ENCODE measurements at regions not wholly inside any gene's neighbourhood (a gene's known extent, or its start where the extent isn't known, plus 50 kb on each side); places are given as distances from the start of the nearest gene placed in this dataset.

DNA sequence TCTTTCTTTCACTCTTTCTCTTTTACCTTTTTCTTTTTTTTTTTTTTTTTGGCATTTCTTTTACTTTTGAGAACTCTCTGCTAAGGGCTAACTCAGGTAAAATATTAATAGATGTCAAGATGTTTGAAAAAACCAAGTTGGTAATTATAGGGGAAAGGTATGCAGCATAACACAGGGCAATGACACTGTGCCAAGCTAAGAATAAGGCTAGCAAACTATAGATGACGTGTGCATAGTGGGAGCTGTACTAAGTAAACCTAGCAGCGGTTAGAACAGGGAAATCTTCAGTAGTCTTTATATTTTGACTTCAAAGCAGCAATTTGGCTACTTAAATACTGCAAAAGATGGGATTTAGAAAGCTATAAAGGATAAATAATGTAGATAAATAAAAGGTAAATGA lies 415.4 kb upstream of the RGPD4 start:
- Histone ChIP-seq H3K27me3 (no peaks in the 10 kb centered on the region), H3K9me3 (no peaks in the 10 kb centered on the region), H3K36me3 (no peaks in the 10 kb centered on the region), H3K27ac (no peak overlapping the region), H3K4me3 (no peak overlapping the region), H3K4me1 (no peaks in the 10 kb centered on the region)
- intact Hi-C loops (cut with DNase I; ENCODE audit: low total_unique reads) (no loop called here), in situ Hi-C loops (cut with MboI; ENCODE audit: low sequenced_read_pairs in 4 of 4) (no loop called here)
- ATAC-seq (no peak), DNase-seq (no peak)
- TF ChIP-seq, protein P1, sequence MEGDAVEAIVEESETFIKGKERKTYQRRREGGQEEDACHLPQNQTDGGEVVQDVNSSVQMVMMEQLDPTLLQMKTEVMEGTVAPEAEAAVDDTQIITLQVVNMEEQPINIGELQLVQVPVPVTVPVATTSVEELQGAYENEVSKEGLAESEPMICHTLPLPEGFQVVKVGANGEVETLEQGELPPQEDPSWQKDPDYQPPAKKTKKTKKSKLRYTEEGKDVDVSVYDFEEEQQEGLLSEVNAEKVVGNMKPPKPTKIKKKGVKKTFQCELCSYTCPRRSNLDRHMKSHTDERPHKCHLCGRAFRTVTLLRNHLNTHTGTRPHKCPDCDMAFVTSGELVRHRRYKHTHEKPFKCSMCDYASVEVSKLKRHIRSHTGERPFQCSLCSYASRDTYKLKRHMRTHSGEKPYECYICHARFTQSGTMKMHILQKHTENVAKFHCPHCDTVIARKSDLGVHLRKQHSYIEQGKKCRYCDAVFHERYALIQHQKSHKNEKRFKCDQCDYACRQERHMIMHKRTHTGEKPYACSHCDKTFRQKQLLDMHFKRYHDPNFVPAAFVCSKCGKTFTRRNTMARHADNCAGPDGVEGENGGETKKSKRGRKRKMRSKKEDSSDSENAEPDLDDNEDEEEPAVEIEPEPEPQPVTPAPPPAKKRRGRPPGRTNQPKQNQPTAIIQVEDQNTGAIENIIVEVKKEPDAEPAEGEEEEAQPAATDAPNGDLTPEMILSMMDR (IDR thresholded peaks at IDR 0.05 in 4 of 5, conservative IDR thresholded peaks at IDR 0.05 in 1 of 5), result no peak
- no peak for TF ChIP-seq POLR2A (IDR thresholded peaks at IDR 0.05)

DNA sequence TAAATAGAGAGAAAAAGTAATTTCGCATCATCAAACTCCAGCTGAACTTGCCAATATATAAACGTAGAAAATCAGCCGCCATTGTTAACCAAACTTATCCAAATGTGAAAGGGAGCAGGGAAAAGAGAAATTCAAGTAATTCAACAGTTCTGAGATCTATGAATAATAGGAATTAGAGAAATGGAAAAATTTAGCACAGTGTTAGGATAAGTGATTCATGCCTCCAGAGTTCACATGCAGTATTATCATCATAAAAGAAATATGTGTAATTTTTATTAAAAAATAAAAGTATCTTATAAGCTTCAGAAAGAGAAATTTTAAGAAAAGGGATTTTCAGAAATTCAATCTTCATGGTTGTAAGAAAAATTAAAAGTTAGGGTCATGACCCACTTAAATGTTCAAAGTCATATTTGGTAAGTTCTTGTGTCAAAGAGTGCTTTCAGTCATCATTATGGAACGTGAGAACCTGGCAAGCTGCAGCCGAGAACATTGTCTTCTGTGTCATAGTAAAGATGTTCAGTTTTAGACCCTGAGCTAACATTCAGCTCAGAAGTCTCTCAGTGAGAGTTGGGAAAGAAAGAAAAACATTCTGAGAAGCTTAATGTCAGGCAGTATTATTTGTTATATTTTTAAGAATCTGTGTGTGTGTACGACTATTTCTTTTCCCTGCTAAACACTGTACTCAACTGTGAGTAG lies 414.3 kb upstream of the RGPD4 start:
- intact Hi-C loops (cut with DNase I; ENCODE audit: low total_unique reads), result no loop called here
- ATAC-seq (no peak), DNase-seq (peak in 1 of 2 donors; percentile 16)
- Histone ChIP-seq H3K36me3 (no peaks in the 10 kb centered on the region), H3K27me3 (no peaks in the 10 kb centered on the region), H3K27ac (no peak overlapping the region), H3K4me1 (no peaks in the 10 kb centered on the region), H3K4me3 (no peak overlapping the region), H3K9me3 (no peaks in the 10 kb centered on the region)
- no peak for TF ChIP-seq POLR2A (IDR thresholded peaks at IDR 0.05)
- TF ChIP-seq, protein P1 (IDR thresholded peaks at IDR 0.05 in 4 of 5, conservative IDR thresholded peaks at IDR 0.05 in 1 of 5), result no peak
- in situ Hi-C loops (cut with MboI; ENCODE audit: low sequenced_read_pairs in 4 of 4), result no loop called here

GRCh38 chr2:107412981-107413380 lies 413.7 kb upstream of the RGPD4 start:
- Histone ChIP-seq H3K4me3 (no peak overlapping the region), H3K4me1 (no peaks in the 10 kb centered on the region), H3K27me3 (no peaks in the 10 kb centered on the region), H3K36me3 (no peaks in the 10 kb centered on the region), H3K9me3 (no peaks in the 10 kb centered on the region), H3K27ac (no peak overlapping the region)
- TF ChIP-seq POLR2A (IDR thresholded peaks at IDR 0.05), result no peak
- TF ChIP-seq, protein P1 (IDR thresholded peaks at IDR 0.05 in 4 of 5, conservative IDR thresholded peaks at IDR 0.05 in 1 of 5), result no peak
- intact Hi-C loops (cut with DNase I; ENCODE audit: low total_unique reads) (no loop called here), in situ Hi-C loops (cut with MboI; ENCODE audit: low sequenced_read_pairs in 4 of 4) (no loop called here)
- no peak for DNase-seq
- ATAC-seq, result no peak

- TF ChIP-seq, protein P1 (IDR thresholded peaks at IDR 0.05 in 4 of 5, conservative IDR thresholded peaks at IDR 0.05 in 1 of 5), result no peak
- no peak for TF ChIP-seq POLR2A (IDR thresholded peaks at IDR 0.05)
- Histone ChIP-seq H3K36me3 (no peaks in the 10 kb centered on the region), H3K27ac (no peak overlapping the region), H3K27me3 (no peaks in the 10 kb centered on the region), H3K4me3 (no peak overlapping the region), H3K9me3 (no peaks in the 10 kb centered on the region), H3K4me1 (no peaks in the 10 kb centered on the region)
- intact Hi-C loops (cut with DNase I; ENCODE audit: low total_unique reads), result no loop called here
- DNase-seq (no peak), ATAC-seq (no peak)
- in situ Hi-C loops (cut with MboI; ENCODE audit: low sequenced_read_pairs in 4 of 4), result no loop called here
Measured at GRCh38 chr2:107414376-107414775, 412.3 kb upstream of the RGPD4 start.

DNA sequence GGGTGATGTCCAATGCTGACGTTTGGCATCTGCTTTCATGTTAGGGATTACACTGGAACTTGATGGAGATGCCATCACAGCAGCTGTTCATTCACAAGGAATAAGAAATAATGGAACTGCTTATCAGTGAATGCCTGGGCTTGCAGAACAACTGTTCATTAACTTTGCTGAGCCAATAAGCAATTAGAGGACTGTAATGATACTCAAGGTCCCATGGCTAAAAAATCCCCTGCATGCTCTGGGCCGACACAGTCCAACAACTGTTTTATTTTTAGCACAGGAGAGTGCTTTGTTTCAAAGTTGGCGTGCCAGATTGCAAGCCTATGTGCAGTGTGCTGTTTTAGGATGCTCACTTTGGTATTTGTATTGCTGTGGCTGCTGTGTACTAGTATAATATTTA lies 408.0 kb upstream of the RGPD4 start:
- in situ Hi-C loops (cut with MboI; ENCODE audit: low sequenced_read_pairs in 4 of 4), result no loop called here
- no peak for DNase-seq
- H3K36me3 ChIP-seq, result no peaks in the 10 kb centered on the region

More for the DNA sequence above, 408.0 kb upstream of the RGPD4 start:
- Histone ChIP-seq H3K4me1 (no peaks in the 10 kb centered on the region), H3K27me3 (no peaks in the 10 kb centered on the region), H3K4me3 (no peak overlapping the region), H3K9me3 (no peaks in the 10 kb centered on the region), H3K27ac (no peak overlapping the region)
- TF ChIP-seq, protein P1 (IDR thresholded peaks at IDR 0.05 in 4 of 5, conservative IDR thresholded peaks at IDR 0.05 in 1 of 5), result no peak
- TF ChIP-seq POLR2A (IDR thresholded peaks at IDR 0.05), result no peak
- intact Hi-C loops (cut with DNase I; ENCODE audit: low total_unique reads), result no loop called here
- ATAC-seq, result no peak

All from gastrocnemius medialis (tissue), 4 donors.